HG02973 (cell line): ENCODE measurements at regions not wholly inside any gene's neighbourhood (a gene's known extent, or its start where the extent isn't known, plus 50 kb on each side); places are given as distances from the start of the nearest gene placed in this dataset.

Experiments used
- ATAC-seq: cut with Tn5 transposase; IDR thresholded peaks from one replicate; pipeline ENCODE4 v1.9.1; 2021; ENCODE audit warnings: moderate library complexity; ENCODE audit not compliant: unreplicated experiment

DNA sequence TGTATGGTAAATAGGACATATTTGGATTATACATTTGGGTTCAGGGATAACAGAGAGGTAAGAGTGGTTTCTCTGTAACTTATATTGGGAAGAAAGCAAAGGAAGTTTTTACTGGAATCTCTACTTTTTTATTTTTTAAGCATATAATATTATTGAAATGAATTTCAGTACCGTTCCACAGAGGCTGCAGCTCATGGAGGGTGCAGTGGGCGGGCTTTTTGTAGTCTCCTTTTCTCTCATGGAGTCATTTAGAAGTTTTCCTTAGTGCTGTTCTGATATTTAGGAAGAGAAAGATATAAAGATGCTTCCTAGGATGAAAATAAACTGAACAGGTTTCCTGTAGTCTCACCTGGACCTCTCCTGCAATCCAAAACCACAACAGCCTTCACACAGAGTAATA, 1153.3 kb upstream of the TMEFF2 start:
- no peak for ATAC-seq

DNA sequence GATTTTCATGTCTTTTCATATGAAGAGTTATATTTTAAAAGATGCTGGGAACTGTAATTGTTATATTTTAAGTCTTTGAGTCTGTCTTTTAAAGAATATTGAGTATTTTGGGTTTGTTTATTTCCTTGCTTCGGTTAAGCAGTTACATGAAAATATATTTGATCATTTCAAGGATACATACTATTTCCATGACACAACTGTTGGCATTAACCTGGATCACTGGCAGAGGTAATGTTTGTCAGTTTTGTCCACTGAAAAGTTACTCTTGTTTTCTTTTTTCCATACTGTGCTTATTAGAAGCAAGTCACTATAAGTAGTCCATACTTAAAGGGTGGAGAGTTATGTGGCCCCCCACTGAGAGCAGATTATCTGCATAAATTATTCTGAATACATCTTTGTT, 1142.0 kb upstream of the TMEFF2 start:
- ATAC-seq = no peak

DNA sequence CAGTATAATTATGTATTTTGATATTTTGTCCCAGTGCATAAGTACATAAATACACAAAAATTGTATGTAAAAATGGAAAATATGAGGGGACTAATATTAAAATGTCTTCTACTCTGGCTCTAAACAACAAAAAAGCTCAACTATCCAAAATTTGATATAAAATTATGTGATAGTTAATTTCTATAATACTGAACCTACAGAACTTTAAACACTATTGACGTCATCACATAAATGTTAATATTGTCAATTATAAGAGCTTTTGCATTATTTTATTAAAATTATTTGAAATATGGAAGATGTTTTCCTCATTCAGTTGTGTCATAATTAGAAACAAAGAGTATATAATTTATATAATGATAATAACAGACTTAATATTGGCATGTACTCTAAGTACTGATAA, 1139.7 kb upstream of the TMEFF2 start:
- no peak for ATAC-seq

DNA sequence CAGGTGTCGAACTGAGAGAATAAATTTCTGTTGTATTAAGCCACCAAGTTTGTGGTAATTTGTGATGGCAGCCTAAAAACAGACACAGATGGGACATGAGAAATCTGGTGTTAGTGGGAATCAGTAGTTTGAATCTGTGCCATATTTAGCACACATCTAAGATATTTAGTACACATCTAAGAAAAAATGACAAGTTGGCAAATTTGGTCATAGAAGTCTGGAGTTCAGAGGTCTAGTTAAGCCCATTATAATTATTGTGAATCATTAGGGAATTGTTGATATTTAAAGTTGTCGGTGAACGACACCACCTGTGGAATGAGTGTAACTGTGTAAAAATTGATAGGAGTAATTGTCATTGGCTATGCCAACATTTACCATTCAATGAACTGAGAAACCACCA, 1138.8 kb upstream of the TMEFF2 start:
- no peak for ATAC-seq

DNA sequence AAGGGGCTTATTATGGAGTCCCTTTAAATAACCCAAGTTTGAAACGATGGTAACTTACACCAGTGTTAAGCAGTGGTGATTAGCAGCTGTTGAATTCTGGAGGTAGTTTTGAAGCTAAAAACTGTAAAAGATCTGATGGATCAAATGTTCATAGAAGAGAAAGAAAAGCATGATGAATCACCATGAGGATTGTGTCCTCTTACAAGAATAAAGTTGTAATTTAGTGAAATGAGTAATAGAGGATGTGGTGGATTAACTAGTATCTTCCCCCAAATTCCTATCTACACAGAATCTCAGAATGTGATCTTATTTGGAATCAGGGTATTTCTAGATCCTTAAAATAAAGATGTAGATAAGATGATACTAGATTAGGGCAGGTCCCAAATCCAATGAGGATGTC, 1138.2 kb upstream of the TMEFF2 start:
- ATAC-seq = no peak

DNA sequence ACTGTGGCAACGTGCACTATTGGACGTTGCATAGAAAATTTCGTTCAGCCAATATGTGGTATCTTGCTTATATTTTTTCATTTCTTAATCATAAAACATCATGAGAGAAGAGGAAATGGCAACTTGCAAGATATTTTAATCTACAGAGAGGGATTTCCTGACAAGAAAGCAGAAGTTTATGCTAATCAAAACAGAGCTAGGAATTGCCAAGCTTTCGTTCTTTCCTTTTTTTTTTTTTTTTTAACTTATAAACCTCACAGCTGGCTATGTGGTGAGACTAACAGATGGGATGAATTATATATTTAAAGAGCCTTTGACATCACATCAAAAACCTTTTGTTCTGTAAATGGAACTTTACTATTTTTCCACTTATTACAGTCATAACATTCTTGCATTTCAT, 1136.9 kb upstream of the TMEFF2 start:
- no peak for ATAC-seq

DNA sequence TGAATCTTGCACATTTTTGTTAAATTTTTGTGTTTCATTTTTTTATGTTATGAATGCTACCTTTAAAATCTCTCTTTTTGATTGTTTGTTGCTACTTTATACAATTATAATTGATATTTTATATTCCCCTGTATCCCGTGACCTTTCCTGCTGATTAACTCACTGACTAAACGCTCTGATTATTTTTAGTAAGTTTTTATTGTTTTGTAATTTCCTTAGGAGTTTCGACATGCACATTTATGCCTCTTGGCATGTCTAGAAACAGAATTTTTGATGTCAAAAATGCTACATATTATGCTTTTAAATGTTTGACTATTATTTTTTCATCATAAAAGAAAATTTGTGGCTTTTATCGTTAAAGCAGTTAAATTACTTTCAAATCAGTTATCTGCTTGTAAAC, 1131.6 kb upstream of the TMEFF2 start:
- ATAC-seq = no peak

DNA sequence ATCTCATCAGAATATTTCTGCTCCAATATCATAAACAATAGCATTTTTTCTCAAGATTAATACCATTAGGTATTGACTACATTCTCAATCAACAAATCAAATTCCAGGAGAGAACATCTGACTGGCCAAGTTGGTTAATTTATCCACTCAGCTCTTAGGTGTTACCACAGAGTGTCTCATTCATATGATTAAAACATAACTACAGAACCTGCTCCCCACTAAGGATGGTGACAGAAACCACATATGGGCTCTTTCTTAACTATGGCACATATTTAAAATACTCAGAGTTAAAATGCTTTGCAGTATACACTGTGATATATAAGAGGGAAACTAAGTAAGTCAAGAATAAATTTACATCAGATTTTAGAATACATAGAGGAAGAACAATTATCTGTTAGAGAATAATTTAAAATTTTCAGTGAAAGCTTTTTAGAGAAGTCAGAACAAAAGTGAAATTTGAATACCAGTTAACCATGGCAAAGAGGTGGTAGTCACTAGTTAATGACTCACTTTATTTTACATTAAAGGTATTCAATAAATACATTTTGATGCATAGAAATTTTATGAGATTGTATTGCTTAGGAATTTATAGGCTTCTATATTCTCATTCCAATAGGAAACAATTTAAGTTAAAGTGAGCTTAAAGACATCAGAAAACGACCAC, 1120.8 kb upstream of the TMEFF2 start:
- peak; percentile 58 for ATAC-seq

DNA sequence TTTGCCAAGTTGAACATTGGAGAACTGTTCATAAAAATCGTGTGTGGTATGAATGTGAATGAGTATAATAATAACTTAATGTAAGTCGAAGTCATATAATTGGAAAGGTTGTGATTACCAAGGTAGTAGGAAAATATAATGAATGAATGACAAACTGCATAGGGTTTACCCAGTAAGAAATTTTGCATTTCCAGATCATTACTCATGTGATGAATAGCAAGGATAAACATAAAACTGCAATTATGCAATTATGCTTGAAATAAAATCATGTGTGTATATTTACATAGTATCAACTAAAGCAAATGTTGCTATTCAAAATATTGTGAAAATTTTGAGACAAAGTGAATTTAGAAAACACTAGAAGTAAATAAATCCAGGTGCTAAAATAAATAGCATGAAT, 1108.7 kb upstream of the TMEFF2 start:
- no peak for ATAC-seq

DNA sequence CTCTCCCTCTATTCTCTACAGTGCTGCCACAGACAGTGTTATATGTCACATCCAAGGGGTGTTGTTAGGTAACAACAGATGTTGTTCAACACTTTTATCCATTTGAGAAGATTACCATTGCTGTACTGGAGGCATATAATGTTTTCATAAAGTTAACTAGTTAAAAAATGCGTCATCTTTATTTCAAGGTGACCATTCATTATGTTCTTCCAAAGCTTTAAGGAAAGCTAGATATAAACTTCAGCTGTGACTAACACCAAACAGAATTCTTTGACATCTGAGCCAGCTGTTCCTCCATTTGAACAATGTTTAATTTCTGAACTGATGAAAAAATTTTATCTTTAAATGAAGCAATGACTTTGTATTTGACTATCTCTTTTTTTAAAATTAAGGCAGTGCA, 1099.6 kb upstream of the TMEFF2 start:
- ATAC-seq = no peak

DNA sequence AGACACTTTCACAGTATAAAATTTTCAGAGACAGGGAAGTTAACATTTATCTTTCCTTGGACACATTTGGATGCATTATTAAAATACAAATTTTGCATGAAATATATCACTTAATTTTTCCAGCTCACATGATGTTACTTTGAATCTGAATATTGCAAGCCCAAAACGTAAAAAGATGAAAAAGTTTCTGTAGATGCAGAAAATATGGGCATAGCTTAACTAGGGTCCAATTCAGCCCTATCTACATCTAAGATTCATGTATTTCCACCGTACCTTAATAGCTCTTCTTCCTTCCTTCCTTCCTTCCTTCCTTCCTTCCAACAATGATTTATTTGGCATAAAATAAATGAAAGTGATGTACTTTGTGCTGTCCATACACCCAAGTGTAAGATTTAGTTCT, 1084.6 kb upstream of the TMEFF2 start:
- no peak for ATAC-seq

DNA sequence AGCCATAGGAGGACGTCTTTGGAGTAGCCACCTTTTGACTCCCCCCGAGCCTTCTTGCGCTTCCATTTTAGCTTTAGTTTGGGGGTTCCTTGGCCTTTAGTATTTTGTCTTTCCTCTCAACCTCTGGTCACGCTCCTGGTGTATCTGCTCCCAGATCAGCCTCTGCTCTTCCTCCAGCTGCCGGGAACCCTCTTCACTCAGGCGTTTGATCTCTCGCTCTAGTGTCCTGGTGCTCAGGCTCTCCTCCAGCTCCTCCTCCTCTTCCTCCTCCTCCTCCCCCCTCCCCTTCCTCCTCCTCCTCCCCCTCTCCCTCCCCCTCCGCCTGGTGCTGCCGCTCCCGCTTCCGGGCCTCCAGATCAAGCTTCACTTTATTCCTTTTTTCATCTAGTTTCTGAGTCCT, 1082.3 kb upstream of the TMEFF2 start:
- ATAC-seq = no peak

DNA sequence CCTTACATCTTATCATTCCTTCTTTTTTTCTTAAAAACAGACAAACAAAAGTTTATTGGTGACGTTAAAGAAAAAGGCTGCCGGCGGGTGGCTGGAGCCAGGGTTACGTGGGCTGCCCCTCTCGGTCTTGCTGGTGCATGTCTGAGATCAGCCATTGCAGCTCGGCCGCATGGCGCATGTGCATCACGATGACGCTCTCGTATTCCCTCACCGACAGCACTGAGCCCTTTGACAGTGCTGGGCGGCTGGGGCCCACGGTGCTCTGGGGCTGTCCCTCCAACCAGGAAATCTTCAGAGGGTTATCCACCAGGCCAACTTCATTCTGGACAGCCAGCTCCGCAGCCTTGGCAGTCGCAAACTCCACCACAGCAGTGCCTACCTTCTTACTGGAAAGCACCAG, 1081.8 kb upstream of the TMEFF2 start:
- ATAC-seq = no peak

DNA sequence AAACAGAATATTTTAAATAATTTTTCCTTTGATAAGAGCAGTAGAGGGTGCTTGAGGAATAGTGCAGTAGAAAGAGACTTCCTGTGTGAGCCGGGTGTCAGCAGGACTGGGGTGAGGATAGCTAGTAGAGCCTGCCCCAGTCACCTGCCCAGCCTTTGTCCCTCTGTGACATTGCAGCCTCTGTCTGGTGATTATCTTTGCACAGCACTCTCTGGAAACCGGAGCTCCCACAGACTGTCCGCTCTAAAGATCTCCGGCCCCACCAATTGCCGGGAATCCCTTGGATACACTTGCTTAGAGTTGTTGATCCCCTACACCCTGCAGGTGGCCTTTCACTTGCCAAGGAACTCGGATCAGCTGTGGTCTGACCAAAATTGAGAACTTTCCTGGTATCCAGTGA, 1081.3 kb upstream of the TMEFF2 start:
- ATAC-seq = no peak

DNA sequence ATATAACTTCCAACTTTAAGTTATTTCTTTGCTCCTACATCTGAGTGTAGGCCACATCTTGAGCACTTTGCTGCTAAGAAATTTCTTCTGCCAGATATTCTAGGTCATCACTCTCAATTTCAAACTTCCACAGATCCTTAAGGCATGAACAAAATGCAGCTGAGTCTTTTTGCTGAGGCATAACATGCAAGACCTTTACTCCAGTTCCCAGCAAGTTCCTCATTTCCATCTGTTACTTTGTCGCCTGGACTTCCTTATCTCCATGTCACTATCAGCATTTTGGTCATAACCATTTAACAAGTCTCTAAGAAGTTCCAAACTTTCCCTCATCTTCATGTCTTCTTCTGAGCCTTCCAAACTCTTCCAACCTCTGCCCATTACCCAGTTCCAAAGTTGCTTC, 1077.3 kb upstream of the TMEFF2 start:
- ATAC-seq = no peak

DNA sequence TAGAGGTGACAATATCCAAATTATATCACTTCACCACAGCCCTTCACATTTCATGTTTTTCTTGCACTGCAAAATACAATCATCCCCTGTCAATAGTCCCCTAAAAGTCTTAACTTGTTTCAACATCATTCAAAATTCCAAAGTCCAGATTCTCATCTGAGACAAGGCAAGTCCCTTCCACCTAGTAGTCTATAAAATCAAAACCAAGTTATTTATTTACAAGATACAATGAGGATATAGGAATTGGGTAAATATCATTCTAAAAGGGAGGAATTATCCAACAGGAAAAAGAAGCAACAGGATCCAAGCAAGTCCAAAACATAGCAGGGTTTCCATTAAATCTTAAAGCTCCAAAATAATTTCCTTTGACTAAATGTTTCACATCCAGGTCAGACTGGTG, 1076.1 kb upstream of the TMEFF2 start:
- no peak for ATAC-seq

DNA sequence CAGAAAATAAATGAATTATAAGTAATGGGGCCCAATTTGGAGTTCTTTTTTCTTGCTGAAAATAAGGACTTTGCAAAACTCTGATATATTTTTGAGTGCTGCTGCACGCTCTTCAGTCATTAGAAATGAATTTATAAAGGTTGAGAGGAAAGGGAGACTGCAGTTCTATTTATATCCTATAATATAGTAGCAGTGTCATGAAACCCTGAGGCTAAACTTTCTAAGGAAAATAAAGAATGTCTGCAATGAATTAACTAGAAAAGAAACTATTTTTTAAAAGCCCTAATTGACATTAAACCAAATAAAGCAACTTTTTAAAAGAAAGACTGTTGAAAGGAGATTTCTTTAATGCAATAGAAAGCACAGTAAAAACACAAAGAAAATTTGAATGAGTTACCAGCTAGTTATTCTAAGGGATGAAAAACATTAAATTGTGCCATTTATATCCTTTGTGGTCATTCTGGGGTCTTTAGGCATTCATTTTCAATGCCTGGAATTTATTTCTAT, 1072.8 kb upstream of the TMEFF2 start:
- ATAC-seq = no peak

DNA sequence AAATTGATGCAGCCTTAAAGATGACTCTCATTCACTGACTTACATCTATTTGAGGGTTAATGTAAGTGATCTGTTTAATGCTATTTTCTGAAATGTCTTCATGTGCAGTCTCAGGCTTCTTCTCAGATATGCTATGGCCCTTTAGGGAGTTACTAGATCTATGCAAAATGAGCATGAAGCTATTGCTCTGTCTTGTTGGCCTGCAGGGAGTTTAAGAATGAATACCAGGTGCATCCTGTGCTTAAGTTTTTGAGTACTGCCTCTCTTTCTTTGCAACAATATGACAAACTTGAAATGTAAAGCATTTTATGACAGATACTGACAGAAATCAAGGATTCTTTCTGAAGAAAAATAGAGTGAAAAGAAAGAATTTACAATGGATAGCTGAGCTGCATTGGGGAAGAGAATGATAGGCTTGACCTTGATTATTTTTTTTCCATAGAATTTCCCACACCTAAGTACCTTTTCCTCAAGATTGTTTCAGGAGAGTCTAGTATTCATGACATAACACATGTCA, 1058.3 kb upstream of the TMEFF2 start:
- no peak for ATAC-seq

DNA sequence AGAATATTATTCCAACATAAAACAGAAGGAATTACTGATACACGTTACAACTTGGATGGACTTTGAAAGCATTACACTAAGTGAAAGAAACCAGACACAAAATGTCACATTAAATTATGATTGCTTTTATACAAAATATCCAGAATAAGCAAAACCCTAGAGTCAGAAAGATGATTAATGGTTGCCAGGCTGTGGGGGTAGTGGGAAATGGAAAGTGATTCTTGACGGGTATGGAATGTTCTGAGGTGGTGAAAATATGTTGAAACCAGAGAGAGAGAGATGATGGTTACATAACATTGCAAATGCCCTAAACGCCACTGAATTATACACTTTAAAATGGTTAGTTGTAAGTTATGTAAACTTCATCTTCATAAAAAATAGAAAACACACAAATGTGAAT, 1057.2 kb upstream of the TMEFF2 start:
- ATAC-seq = no peak

DNA sequence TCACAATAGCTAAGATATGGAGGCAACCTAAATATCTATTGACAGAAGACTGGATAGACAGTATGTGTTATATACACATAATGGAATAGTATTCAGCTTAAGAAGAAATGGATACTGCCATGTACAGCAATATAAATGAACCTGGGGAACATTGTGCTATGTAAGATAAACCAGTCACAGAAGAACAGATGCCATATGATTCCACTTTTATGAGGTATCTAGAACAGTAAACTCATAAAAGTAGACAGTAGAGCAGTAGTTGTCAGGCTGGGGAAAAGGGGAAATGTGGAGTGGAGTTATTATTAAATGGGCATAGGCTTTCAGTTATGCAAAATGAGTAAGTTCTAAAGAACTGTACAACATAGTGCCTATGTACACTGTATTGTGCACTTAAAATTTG, 1055.7 kb upstream of the TMEFF2 start:
- no peak for ATAC-seq

DNA sequence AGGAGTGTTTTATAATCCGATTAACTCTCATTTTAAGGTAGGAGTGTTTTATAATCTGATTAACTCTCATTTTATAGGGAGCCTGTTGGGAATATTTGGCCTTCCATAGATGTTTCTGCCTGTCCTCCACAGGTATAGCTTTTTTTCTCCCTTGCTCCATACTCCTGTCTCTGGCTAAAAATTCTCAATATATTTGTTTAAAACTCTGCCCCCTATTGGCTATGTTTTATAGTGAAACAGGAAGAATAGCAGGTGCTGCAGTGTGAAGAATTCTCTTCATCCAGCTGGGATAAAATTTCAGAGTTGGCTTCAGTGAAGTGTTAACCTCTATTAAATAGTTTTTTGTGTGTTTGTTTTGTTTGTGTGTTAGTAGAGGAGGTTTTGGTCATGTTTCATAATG, 1046.0 kb upstream of the TMEFF2 start:
- peak; percentile 55 for ATAC-seq

DNA sequence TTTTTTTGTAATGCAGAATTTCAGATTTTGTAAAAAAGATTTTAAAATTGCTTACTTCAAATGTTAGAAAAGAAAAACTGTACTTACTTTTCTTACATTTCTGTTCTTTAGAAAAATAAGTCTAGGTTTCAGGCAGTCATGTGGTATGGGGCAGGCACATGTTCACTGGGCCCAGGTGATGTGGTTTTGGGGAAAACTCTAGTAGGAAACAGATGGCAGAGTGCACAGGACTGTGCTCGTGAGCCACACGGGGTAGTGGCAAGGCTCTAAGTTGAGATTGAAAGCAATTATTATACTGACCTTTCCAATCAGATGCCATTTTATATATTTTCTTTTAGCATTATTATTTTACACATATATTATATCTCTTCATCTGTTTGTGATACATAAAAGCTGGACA, 1036.9 kb upstream of the TMEFF2 start:
- no peak for ATAC-seq

DNA sequence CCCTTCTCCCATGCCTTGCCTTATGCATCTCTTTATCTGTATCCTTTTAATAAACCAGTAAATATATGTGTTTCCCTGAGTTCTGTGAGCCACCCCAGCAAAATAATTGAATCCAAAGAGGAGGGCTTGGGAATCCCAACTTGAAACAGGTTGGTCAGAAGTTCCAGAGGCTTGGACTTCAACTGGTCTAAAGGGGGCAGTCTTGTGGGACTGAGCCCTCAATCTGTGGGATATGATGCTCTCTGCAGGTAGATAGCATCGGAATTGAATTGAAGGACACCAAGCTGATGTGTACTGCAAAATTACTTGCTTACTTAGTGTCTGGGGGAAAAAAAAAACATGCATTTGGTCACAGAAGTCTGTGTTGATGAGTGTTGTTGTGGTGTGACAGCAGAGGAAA, 1033.5 kb upstream of the TMEFF2 start:
- ATAC-seq = no peak
